SK-N-SH treated with all-trans-retinoic acid at 6 μM for 48 hours (cell line): ENCODE measurements at regions not wholly inside any gene's neighbourhood (a gene's known extent, or its start where the extent isn't known, plus 50 kb on each side); places are given as distances from the start of the nearest gene placed in this dataset.
"Not testable (repeated sequence)": the region's sequence is repeated elsewhere in the genome, so short reads cannot be mapped to it uniquely, and the experiment has no call there.

ENCODE experiments used
- ATAC-seq: fragments of 200-7000 bp; cut with Tn5 transposase; 3 replicates; pipeline ENCODE4 v1.9.1; 2020; ENCODE audit warnings: mild to moderate bottlenecking, moderate library complexity
- ARNTL ChIP-seq: fragments of 450-650 bp; formaldehyde crosslinking; IDR thresholded peaks from 2 replicates; pipeline ENCODE4 v1.5.0; 2020; ENCODE audit warnings: low read depth, mild to moderate bottlenecking, moderate library complexity, borderline replicate concordance
- BACH2 ChIP-seq: fragments of 250-450 bp; sonication (Bioruptor Pico); IDR thresholded peaks from 2 replicates; pipeline ENCODE4 v1.9.0; 2021; ENCODE audit warnings: mild to moderate bottlenecking, borderline replicate concordance
- CSDC2 ChIP-seq: fragments of 250-450 bp; sonication (Bioruptor Pico); IDR thresholded peaks from 2 replicates; pipeline ENCODE4 v1.5.0; 2020; ENCODE audit warnings: mild to moderate bottlenecking, moderate library complexity
- ESRRG ChIP-seq: fragments of 250-450 bp; sonication (Bioruptor Pico); IDR thresholded peaks from 2 replicates; pipeline ENCODE4 v1.6.1; 2021; ENCODE audit warnings: mild to moderate bottlenecking
- GLIS3 ChIP-seq: fragments of 250-450 bp; sonication (Bioruptor Pico); IDR thresholded peaks from 2 replicates; pipeline ENCODE4 v1.5.0; 2020; ENCODE audit warnings: mild to moderate bottlenecking, moderate library complexity
- ISL1 ChIP-seq: fragments of 250-450 bp; sonication (Bioruptor Pico); IDR thresholded peaks from 2 replicates; pipeline ENCODE4 v2.1.2; 2022; ENCODE audit warnings: mild to moderate bottlenecking, moderate library complexity
- OSR1 ChIP-seq: fragments of 250-450 bp; sonication (Bioruptor Pico); IDR thresholded peaks from 2 replicates; pipeline ENCODE4 v1.8.0; 2022; ENCODE audit warnings: moderate library complexity, mild to moderate bottlenecking, inconsistent platforms
- PPARA ChIP-seq: fragments of 250-450 bp; sonication (Bioruptor Pico); IDR thresholded peaks from 2 replicates; pipeline ENCODE4 v1.5.0; 2020; ENCODE audit warnings: mild to moderate bottlenecking, borderline replicate concordance
- RARB ChIP-seq: fragments of 250-450 bp; sonication (Bioruptor Pico); IDR thresholded peaks from 2 replicates; pipeline ENCODE4 v1.8.0; 2021; ENCODE audit warnings: mild to moderate bottlenecking, moderate library complexity
- SNAI2 ChIP-seq: fragments of 250-450 bp; sonication (Bioruptor Pico); IDR thresholded peaks from 2 replicates; pipeline ENCODE4 v1.5.0; 2020; ENCODE audit warnings: mild to moderate bottlenecking, moderate library complexity
- TCF4 ChIP-seq: fragments of 250-450 bp; sonication (Bioruptor Pico); IDR thresholded peaks from 2 replicates; pipeline ENCODE4 v1.8.0; 2021; ENCODE audit warnings: mild to moderate bottlenecking, moderate library complexity, borderline replicate concordance
- TOX ChIP-seq: fragments of 250-450 bp; sonication (Bioruptor Pico); IDR thresholded peaks from 2 replicates; pipeline ENCODE4 v1.8.0; 2021; ENCODE audit warnings: mild to moderate bottlenecking, moderate library complexity, borderline replicate concordance
- ZC3H10 ChIP-seq: fragments of 250-450 bp; sonication (Bioruptor Pico); IDR thresholded peaks from 2 replicates; pipeline ENCODE4 v1.5.1; 2021; ENCODE audit warnings: mild to moderate bottlenecking, moderate library complexity
- ZFP3 ChIP-seq: fragments of 250-450 bp; sonication (Bioruptor Pico); IDR thresholded peaks from 2 replicates; pipeline ENCODE4 v1.5.0; 2020; ENCODE audit warnings: mild to moderate bottlenecking, moderate library complexity
- ZFP30 ChIP-seq: fragments of 450-650 bp; formaldehyde crosslinking; IDR thresholded peaks from 2 replicates; pipeline ENCODE4 v1.5.0; 2022; ENCODE audit warnings: mild to moderate bottlenecking, moderate library complexity
- ZNF565 ChIP-seq: fragments of 450-650 bp; formaldehyde crosslinking; conservative IDR thresholded peaks from 2 replicates; pipeline ENCODE4 v1.5.0; 2020; ENCODE audit warnings: low read depth, mild to moderate bottlenecking, moderate library complexity
- ZNF70 ChIP-seq: fragments of 450-650 bp; formaldehyde crosslinking; IDR thresholded peaks from 2 replicates; pipeline ENCODE4 v1.5.0; 2020; ENCODE audit warnings: mild to moderate bottlenecking, moderate library complexity
- ZNF8 ChIP-seq: fragments of 450-650 bp; formaldehyde crosslinking; IDR thresholded peaks from 2 replicates; pipeline ENCODE4 v1.5.0; 2020; ENCODE audit warnings: mild to moderate bottlenecking, moderate library complexity
- TF ChIP-seq, protein P1 (sequence below): fragments of 250-450 bp; sonication (Bioruptor Pico); IDR thresholded peaks from 2 replicates; pipeline ENCODE4 v1.5.0; 2020; ENCODE audit warnings: mild to moderate bottlenecking, moderate library complexity
- TF ChIP-seq, protein P2 (sequence below): fragments of 250-450 bp; sonication (Bioruptor Pico); IDR thresholded peaks from 2 replicates; pipeline ENCODE4 v1.5.1; 2020; ENCODE audit warnings: low read depth, mild to moderate bottlenecking, moderate library complexity
- TF ChIP-seq, protein P3 (sequence below): fragments of 250-450 bp; sonication (Bioruptor Pico); IDR thresholded peaks from 2 replicates; pipeline ENCODE4 v1.5.1; 2021; ENCODE audit warnings: mild to moderate bottlenecking, moderate library complexity
- TF ChIP-seq, protein P4 (sequence below): fragments of 250-450 bp; sonication (Bioruptor Pico); IDR thresholded peaks from 2 replicates; pipeline ENCODE4 v1.8.0; 2021; ENCODE audit warnings: low read depth, mild to moderate bottlenecking, moderate library complexity, borderline replicate concordance
- TF ChIP-seq, protein P5 (sequence below): fragments of 250-450 bp; sonication (Bioruptor Pico); IDR thresholded peaks from 2 replicates; pipeline ENCODE4 v1.8.0; 2020; ENCODE audit warnings: mild to moderate bottlenecking, moderate library complexity, borderline replicate concordance

DNA sequence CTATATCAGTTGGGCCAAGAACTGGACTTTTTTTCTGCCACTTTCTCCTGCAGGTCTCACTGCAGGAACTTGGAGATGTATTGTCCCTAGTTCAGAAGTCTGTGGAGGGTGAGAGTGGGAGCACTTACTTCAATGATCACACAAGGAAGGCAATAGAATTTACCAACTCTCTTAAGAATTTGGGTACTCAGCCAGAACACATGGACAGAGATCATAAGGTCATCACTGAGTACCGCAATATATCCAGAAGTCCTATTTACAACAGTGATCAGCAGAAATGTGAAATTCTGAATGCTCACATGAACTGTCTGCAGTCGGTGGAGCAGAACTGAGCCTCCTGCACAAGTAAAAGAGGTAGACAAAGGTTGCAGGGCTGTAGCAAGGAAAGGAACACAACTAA lies 101.0 kb downstream of the FAM114A2 start:
- TF ChIP-seq BACH2 = no peak
- ATAC-seq = no peak

DNA sequence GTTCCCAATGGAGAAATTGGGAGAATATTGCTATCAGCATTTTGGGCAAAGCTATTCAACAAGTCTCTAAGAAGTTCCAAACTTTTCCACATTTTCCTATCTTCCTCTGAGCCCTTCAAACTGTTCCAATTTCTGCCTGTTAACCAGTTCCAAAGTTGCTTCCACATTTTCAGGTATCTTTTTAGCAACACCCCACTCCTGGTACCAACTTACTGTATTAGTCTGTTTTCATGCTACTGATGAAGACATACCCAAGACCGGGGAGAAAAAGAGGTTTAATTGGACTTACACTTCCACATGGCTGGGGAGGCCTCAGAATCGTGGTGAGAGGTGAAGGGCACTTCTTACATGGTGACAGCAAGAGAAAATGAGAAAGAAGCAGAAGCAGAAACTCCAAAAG lies 103.6 kb downstream of the FAM114A2 start:
- not testable (repeated sequence) for ATAC-seq

DNA sequence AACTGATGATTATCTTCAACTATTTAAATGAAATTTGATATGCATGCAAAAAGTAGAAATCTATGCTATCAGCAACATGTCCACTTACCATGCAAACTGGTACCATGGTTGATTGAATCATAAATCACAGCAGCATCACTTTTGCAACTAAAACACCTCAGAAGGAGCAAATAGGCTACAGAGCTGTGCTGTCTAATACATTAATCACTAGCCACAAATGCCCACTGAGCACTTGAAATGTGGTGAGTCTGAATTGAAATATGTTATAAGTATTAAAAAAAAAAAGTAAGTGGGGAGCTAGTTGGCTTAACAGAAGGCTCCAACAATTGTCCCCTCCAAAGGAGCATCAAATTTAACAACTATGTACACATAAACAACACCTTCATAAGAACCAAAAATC lies 112.5 kb downstream of the FAM114A2 start:
- no peak for ATAC-seq
- no peak for TF ChIP-seq ZFP30 (CRISPR knock-in tag)
- no peak for TF ChIP-seq ZC3H10 (CRISPR knock-in tag)
- TF ChIP-seq RARB (CRISPR knock-in tag) = no peak
- no peak for TF ChIP-seq SNAI2 (CRISPR knock-in tag)
- TF ChIP-seq GLIS3 = no peak
- TF ChIP-seq BACH2 = no peak
- TF ChIP-seq CSDC2 (CRISPR knock-in tag) = no peak
- no peak for TF ChIP-seq TCF4 (CRISPR knock-in tag)
- no peak for TF ChIP-seq PPARA (CRISPR knock-in tag)
- TF ChIP-seq, protein P1, sequence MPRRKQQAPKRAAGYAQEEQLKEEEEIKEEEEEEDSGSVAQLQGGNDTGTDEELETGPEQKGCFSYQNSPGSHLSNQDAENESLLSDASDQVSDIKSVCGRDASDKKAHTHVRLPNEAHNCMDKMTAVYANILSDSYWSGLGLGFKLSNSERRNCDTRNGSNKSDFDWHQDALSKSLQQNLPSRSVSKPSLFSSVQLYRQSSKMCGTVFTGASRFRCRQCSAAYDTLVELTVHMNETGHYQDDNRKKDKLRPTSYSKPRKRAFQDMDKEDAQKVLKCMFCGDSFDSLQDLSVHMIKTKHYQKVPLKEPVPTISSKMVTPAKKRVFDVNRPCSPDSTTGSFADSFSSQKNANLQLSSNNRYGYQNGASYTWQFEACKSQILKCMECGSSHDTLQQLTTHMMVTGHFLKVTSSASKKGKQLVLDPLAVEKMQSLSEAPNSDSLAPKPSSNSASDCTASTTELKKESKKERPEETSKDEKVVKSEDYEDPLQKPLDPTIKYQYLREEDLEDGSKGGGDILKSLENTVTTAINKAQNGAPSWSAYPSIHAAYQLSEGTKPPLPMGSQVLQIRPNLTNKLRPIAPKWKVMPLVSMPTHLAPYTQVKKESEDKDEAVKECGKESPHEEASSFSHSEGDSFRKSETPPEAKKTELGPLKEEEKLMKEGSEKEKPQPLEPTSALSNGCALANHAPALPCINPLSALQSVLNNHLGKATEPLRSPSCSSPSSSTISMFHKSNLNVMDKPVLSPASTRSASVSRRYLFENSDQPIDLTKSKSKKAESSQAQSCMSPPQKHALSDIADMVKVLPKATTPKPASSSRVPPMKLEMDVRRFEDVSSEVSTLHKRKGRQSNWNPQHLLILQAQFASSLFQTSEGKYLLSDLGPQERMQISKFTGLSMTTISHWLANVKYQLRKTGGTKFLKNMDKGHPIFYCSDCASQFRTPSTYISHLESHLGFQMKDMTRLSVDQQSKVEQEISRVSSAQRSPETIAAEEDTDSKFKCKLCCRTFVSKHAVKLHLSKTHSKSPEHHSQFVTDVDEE (CRISPR knock-in tag) = no peak
- TF ChIP-seq, protein P2, sequence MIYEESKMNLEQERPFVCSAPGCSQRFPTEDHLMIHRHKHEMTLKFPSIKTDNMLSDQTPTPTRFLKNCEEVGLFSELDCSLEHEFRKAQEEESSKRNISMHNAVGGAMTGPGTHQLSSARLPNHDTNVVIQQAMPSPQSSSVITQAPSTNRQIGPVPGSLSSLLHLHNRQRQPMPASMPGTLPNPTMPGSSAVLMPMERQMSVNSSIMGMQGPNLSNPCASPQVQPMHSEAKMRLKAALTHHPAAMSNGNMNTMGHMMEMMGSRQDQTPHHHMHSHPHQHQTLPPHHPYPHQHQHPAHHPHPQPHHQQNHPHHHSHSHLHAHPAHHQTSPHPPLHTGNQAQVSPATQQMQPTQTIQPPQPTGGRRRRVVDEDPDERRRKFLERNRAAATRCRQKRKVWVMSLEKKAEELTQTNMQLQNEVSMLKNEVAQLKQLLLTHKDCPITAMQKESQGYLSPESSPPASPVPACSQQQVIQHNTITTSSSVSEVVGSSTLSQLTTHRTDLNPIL (CRISPR knock-in tag) = no peak
- TF ChIP-seq OSR1 (CRISPR knock-in tag) = no peak
- TF ChIP-seq ZNF70 (CRISPR knock-in tag) = no peak

DNA sequence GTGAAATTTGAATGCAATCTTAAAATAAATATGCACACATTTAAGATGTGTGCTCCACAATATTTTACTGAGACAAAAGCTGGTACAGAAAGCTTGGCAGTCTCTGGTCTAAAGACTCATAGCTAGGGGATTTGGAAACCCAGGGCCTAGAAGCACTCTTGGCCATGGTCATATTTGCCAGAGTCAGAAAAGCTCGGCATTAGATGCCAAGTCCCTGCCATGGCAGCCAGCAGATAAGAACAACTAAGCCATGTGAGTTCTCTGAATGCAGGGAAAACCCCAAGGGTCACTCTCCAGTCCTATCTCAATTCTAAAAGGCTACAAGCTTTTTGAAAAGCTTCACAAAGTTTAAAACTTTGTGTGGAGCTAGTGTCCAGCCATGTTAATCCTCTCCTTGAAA lies 119.5 kb downstream of the FAM114A2 start:
- ATAC-seq = no peak
- TF ChIP-seq RARB (CRISPR knock-in tag) (no peak), ZNF8 (CRISPR knock-in tag) (no peak), ZNF565 (CRISPR knock-in tag) (no peak)

DNA sequence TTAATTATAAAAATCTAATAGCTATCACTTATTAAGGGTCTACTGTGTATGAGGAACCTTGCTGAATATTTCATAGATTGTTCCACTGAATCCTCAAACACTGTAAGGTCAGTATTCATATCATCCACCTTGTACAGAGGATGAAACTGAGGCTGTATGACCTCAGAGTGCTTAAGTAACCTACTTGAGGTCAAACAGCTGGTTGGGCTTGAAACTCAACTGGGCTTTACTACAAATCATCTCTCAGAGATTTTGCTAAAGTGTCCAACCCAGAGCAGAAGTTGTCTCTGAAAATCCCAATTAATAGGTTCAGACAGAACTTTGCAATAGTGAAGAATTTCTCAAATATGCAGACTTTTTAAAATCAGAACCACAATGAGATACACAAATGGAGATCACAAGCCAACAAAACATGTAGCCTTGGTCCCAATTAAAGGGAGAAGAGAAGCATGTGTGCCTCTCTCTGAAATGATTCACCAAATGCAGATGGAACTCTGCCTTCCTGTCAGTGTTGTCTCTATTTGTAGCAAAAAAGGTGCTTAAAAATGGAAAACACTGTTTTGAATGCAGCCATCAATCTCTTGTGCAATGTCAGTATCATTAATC lies 131.4 kb downstream of the FAM114A2 start:
- ATAC-seq = no peak
- no peak for TF ChIP-seq TOX (CRISPR knock-in tag)
- TF ChIP-seq SNAI2 (CRISPR knock-in tag) = no peak
- TF ChIP-seq BACH2 = no peak
- TF ChIP-seq ESRRG (CRISPR knock-in tag) = no peak
- TF ChIP-seq ISL1 (CRISPR knock-in tag) = no peak
- TF ChIP-seq RARB (CRISPR knock-in tag) = no peak
- TF ChIP-seq CSDC2 (CRISPR knock-in tag) = no peak
- TF ChIP-seq, protein P3, sequence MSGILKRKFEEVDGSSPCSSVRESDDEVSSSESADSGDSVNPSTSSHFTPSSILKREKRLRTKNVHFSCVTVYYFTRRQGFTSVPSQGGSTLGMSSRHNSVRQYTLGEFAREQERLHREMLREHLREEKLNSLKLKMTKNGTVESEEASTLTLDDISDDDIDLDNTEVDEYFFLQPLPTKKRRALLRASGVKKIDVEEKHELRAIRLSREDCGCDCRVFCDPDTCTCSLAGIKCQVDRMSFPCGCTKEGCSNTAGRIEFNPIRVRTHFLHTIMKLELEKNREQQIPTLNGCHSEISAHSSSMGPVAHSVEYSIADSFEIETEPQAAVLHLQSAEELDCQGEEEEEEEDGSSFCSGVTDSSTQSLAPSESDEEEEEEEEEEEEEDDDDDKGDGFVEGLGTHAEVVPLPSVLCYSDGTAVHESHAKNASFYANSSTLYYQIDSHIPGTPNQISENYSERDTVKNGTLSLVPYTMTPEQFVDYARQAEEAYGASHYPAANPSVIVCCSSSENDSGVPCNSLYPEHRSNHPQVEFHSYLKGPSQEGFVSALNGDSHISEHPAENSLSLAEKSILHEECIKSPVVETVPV (CRISPR knock-in tag) = no peak
- no peak for TF ChIP-seq ARNTL (CRISPR knock-in tag)
- TF ChIP-seq, protein P1 (CRISPR knock-in tag) = no peak
- TF ChIP-seq, protein P4, sequence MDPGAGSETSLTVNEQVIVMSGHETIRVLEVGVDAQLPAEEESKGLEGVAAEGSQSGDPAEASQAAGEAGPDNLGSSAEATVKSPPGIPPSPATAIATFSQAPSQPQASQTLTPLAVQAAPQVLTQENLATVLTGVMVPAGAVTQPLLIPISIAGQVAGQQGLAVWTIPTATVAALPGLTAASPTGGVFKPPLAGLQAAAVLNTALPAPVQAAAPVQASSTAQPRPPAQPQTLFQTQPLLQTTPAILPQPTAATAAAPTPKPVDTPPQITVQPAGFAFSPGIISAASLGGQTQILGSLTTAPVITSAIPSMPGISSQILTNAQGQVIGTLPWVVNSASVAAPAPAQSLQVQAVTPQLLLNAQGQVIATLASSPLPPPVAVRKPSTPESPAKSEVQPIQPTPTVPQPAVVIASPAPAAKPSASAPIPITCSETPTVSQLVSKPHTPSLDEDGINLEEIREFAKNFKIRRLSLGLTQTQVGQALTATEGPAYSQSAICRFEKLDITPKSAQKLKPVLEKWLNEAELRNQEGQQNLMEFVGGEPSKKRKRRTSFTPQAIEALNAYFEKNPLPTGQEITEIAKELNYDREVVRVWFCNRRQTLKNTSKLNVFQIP = no peak
- TF ChIP-seq ZFP30 (CRISPR knock-in tag) = no peak
- TF ChIP-seq, protein P5, sequence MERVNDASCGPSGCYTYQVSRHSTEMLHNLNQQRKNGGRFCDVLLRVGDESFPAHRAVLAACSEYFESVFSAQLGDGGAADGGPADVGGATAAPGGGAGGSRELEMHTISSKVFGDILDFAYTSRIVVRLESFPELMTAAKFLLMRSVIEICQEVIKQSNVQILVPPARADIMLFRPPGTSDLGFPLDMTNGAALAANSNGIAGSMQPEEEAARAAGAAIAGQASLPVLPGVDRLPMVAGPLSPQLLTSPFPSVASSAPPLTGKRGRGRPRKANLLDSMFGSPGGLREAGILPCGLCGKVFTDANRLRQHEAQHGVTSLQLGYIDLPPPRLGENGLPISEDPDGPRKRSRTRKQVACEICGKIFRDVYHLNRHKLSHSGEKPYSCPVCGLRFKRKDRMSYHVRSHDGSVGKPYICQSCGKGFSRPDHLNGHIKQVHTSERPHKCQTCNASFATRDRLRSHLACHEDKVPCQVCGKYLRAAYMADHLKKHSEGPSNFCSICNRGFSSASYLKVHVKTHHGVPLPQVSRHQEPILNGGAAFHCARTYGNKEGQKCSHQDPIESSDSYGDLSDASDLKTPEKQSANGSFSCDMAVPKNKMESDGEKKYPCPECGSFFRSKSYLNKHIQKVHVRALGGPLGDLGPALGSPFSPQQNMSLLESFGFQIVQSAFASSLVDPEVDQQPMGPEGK (CRISPR knock-in tag) = no peak
- no peak for TF ChIP-seq ZNF565 (CRISPR knock-in tag)
- TF ChIP-seq ZC3H10 (CRISPR knock-in tag) = no peak
- no peak for TF ChIP-seq ZNF8 (CRISPR knock-in tag)
- TF ChIP-seq GLIS3 = no peak
- no peak for TF ChIP-seq ZFP3 (CRISPR knock-in tag)
